ENCODE measurements at regions not wholly inside any gene's neighbourhood (a gene's known extent, or its start where the extent isn't known, plus 50 kb on each side); places are given as distances from the start of the nearest gene placed in this dataset.

GRCh38 chr10:30784524-30784896 lies 155.0 kb upstream of the LYZL2 start:
- TF ChIP-seq CTCF (IDR thresholded peaks at IDR 0.05; ENCODE audit: insufficient read depth, low read length) (no peak), POLR2AphosphoS5 (IDR thresholded peaks at IDR 0.05; ENCODE audit: low read depth) (no peak), REST (IDR thresholded peaks at IDR 0.05; ENCODE audit: insufficient replicate concordance, low read depth) (no peak), SPI1 (IDR thresholded peaks at IDR 0.05; ENCODE audit: borderline replicate concordance, low read depth) (no peak)

Data from HL-60 (cell line).